Gastrocnemius medialis (tissue), 4 donors: ENCODE measurements at regions not wholly inside any gene's neighbourhood (a gene's known extent, or its start where the extent isn't known, plus 50 kb on each side); places are given as distances from the start of the nearest gene placed in this dataset.

Experiments used
- POLR2A ChIP-seq, 2 donors: fragments of 450-650 bp; IDR thresholded peaks; one replicate each; pipeline ENCODE4 v1.6.1; 2017; ENCODE audit warnings: antibody characterized with exemption in 2 of 2, mild to moderate bottlenecking in 2 of 2, moderate library complexity in 2 of 2
- TF ChIP-seq, protein P1 (sequence below), 5 experiments: fragments of 450-650 bp in 3 of 5; fragments of 200-600 bp in 2 of 5; sonication (generic) in 2 of 5; IDR thresholded peaks in 4 of 5; conservative IDR thresholded peaks in 1 of 5; 1 replicate in 4 of 5; 2 replicates in 1 of 5; pipeline ENCODE4 v1.5.1; 2016 to 2019; ENCODE audit warnings: antibody characterized with exemption in 5 of 5, mild to moderate bottlenecking in 3 of 5, moderate library complexity in 3 of 5

DNA sequence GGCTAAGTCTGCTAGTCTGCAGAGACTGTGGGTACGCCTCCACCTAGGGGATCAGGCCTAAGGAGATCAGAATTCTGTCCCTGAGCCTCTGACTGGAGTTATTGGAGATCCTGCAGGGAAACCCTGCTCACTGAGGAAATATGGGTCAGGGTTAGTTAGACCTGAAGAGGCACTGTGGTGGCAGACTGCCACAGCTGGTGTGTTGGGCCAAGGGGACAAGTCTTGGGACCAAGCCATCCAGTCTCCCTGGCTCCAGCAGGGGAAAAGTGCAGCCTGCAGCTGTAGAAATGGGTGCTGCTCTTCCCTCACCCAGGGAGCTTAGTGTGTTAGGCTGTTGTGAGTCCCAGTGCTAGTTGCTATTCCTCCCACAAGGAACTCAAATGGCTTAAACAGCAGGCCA lies 334.8 kb upstream of the LARGE1 start:
- TF ChIP-seq, protein P1, sequence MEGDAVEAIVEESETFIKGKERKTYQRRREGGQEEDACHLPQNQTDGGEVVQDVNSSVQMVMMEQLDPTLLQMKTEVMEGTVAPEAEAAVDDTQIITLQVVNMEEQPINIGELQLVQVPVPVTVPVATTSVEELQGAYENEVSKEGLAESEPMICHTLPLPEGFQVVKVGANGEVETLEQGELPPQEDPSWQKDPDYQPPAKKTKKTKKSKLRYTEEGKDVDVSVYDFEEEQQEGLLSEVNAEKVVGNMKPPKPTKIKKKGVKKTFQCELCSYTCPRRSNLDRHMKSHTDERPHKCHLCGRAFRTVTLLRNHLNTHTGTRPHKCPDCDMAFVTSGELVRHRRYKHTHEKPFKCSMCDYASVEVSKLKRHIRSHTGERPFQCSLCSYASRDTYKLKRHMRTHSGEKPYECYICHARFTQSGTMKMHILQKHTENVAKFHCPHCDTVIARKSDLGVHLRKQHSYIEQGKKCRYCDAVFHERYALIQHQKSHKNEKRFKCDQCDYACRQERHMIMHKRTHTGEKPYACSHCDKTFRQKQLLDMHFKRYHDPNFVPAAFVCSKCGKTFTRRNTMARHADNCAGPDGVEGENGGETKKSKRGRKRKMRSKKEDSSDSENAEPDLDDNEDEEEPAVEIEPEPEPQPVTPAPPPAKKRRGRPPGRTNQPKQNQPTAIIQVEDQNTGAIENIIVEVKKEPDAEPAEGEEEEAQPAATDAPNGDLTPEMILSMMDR (IDR thresholded peaks at IDR 0.05 in 4 of 5, conservative IDR thresholded peaks at IDR 0.05 in 1 of 5), result no peak
- TF ChIP-seq POLR2A (IDR thresholded peaks at IDR 0.05), result no peak
